Activated CD8-positive, alpha-beta memory T cell treated with anti-CD3 and anti-CD28 coated beads for 24 hours (primary cell): ENCODE measurements at regions not wholly inside any gene's neighbourhood (a gene's known extent, or its start where the extent isn't known, plus 50 kb on each side); places are given as distances from the start of the nearest gene placed in this dataset.
"Not testable (repeated sequence)": the region's sequence is repeated elsewhere in the genome, so short reads cannot be mapped to it uniquely, and the experiment has no call there.

ENCODE experiments used
- DNase-seq: peaks from one replicate; pipeline ENCODE4 v3.0.0-alpha.2; 2020

DNA sequence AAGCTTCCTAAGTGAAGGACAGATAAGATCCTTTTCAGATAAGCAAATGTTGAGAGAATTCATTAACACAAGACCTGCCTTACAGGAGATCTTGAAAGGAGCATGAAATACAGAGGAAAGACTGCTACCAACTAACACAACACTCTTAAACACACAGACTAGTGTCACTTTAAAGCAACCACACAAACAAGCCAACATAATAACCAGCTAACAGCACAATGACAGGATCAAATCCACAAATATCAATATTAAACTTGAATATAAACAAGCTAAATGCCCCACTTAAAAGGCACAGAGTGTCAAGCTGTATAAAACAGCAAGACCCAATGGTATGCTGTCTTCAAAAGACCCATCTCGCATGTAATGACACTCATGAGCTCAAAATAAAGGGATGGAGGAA lies 70.8 kb upstream of the HMGXB4 start:
- no peak for DNase-seq

- DNase-seq: not testable (repeated sequence)
These were observed 68.4 kb upstream of the HMGXB4 start for GRCh38 chr22:35188930-35189329.

- DNase-seq: no peak
These were observed 67.7 kb upstream of the HMGXB4 start for GRCh38 chr22:35189559-35189958.

DNA sequence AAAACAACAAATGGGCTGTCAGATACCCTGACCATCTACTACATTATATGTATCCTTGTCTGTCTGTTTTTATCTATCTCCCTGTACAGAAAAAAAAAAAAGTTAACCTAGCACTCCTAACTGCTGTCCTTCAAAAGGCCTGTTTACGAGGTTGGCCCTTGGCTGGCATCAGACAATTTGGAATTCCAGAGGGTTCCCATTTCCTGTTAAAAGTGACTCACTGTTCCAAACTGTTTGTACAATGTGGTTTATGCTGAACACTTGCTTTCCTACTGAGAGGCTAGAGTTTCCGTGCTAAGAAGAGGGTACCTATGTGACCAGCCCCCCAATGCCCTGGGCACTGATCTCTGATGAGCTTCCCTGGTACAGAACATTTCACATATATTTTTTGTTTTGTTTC lies 65.9 kb upstream of the HMGXB4 start:
- no peak for DNase-seq

DNA sequence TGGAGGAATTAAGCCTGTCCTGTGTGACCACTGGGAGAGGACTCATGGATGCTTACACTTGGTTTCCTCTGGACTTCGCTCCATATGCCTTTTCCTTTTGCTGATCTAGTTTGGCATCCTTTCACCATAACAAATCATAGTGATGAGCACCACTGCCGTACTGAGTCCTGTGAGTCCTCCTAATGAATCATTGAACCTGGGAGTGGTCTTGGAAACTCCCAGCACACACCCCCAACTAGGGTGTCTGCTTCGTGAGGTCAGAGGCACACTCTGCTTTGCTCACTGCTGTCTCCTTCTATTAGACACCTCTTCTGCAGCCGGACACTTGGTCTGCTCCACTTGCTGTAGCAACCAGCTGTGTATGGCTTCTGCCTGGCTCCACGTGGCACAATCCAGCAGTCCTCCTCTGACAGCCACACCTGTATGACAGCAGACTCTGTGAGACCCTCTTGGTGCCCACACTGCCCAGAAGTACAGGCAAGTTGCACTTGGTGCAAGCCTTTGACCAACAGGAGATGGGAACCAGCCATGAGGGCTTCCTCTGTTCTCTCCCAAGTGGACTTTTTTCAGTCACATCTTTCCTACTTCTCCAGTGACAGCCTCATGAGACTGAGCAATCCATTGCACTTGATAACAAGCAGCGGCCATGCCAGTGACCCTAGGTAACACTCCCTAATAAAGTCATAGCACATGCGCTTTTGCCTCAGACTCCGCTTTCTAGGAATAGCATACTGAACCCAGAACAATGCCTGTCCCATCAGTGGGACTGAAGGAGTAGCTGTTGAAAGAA lies 65.0 kb upstream of the HMGXB4 start:
- DNase-seq: no peak

DNA sequence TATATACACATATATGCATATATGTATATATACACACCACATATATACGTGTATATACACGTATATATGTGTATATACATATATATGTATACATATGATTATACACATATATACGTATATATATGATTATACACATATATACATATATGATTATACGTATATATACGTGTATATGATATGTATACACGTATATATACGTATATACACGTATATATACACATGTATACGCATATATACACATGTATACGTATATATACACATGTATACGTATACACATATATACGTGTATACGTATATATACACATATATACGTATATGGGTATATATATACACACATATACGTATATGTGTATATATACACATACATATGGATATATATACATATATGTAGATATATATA lies 62.1 kb upstream of the HMGXB4 start:
- DNase-seq: no peak

DNA sequence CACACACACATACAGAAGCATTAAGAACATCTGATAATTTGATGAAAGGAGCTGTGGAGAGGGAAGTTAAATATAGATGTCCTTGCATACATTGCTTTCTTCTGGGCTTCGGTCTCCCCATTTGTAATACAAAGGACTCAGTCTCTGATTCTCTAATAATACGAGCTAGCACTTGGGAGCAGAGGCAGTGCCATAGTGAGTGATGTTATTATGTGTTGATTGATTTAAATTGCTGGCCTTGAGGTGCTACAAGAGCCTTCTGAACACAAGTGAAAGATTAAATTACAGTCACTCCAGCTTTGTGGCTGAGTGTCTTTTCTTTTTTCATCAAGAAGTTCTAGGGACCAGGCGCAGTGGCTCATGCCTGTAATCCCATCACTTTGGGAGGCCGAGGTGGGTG lies 61.5 kb upstream of the HMGXB4 start:
- DNase-seq: no peak

- DNase-seq: no peak
These were observed 60.2 kb upstream of the HMGXB4 start for GRCh38 chr22:35197071-35197470.

DNA sequence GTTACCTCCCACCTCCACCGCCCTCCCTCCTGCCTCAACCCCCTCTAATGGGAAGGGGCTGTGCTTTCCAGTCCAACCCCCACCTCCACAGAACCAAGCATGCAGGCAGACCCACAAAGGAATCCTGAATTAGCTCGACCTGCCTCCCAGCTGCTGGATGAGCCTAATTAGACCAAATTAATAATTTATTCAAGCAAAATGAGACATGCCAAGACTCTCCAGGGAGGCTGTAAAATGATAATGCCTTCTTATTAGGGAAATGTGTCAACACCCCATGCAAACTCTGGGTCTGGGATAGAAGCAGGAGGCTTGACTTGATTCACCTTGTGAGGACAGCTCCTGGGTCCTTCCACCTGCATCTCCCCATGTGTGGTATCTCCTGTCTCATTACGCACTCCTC lies 59.4 kb upstream of the HMGXB4 start:
- DNase-seq: no peak

DNA sequence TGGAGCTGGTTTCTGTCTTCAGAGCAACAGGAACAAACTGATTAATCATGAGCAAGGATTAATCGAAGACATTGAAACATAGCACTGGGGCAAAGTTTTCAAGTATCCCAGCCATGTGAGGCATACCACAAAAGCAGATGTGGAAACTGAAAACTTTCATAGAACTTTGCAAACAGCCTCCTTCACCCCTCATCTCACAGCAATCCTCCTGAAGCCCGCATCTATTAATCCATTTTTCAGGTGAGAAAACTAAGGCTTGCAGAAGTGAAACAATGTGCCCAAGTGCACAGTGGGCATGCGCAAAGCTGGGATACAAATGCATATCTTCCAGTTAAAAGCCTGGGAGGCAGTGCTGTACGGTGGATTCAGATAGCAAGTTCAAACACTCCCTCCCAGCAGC lies 58.6 kb upstream of the HMGXB4 start:
- DNase-seq: no peak

- no peak for DNase-seq
These were observed 54.9 kb upstream of the HMGXB4 start for GRCh38 chr22:35202376-35202775.

- DNase-seq: no peak
These were observed 53.7 kb upstream of the HMGXB4 start for GRCh38 chr22:35203583-35203982.

DNA sequence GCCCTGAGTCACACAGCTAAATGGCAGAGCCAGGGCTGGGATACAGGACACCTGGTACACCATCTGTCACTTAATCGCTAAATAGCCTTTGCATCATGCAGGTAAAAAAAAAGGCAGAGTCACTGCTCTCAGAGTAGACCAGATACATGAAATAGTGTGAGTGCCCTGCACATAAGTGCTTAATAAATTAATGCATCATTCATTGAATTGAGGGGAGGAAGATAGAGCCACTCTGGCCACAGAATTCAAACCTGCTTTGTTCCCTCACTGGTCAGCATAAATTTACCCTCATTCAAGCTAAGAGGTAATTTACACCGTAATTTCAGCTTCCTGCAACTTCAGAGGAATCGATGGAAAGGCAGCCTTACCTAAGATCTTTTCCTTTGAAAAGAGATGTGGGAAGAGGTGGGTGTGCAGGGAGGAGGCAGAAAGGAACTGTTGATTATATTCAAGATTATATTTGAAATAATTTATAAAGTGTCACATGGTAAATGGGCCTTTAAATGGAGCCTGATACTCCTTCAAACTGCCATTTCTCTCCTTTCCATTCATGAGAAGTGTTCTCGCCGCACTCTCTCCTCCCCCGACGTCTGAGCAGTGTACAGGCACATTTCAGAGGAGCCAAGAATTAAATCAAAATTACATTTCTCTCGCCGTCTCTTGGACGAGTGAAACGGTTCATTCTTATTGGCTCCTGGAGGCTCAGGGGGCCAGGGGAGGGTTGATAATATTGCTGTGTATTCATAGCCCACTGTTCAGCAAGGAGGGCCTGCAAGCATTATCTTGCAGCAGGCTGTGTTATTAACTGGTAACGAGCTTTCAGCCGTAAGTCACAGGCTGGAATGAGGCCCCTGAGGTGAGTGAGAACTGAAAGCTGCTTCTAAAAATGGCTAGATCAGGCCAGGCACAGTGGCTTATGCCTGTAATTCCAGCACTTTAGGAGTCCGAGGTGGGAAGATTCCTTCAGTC lies 52.2 kb upstream of the HMGXB4 start:
- DNase-seq: no peak

DNA sequence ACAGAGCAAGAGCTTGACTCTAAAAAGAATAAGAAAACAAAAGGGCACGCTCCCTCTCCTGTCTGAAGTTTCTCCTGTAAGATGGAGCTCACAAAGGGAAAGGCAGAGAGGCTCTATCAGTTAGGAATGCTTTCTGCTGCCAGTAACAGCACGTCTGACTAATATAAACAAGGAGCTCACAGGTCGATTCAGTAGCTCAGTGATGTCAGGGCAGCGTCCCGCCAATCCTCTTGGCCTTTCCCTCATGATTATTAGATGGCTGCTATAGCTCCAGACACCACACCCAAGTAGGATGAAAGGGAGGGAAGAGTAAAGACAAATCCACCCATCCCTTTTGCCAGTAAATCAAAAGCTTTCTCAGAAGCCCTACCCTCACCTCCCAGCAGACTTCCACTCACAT lies 51.3 kb upstream of the HMGXB4 start:
- no peak for DNase-seq

DNA sequence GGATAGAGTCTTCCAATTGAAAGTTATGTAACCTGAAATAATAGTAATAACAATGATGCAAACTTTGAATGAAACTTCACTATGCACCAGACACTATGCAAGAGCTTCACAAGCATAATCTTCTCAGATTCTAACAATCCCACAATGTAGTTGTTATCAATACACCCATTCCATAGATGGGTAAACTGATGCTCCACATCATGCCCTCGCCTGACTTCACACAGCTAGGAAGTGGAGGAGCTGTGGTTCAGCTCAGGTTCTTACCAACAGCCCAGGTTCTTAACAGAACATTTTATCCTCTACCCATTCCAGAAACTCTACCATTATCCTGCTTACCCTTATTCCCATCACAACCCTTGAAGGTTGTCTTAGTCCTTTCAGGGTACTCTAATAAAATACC lies 50.4 kb upstream of the HMGXB4 start:
- no peak for DNase-seq
